ENCODE measurements at regions not wholly inside any gene's neighbourhood (a gene's known extent, or its start where the extent isn't known, plus 50 kb on each side); places are given as distances from the start of the nearest gene placed in this dataset.

- TF ChIP-seq CTCF (IDR thresholded peaks at IDR 0.05; ENCODE audit: poor library complexity, severe bottlenecking) (no peak), EP300 (conservative IDR thresholded peaks at IDR 0.05; ENCODE audit: poor library complexity, severe bottlenecking) (no peak), TAF1 (IDR thresholded peaks at IDR 0.05; ENCODE audit: low read depth) (no peak), POLR2AphosphoS5 (IDR thresholded peaks at IDR 0.05) (no peak)
Measured at GRCh38 chr18:64409511-64409910, 260.6 kb upstream of the LINC00305 start.

All from neural cell (in vitro differentiated cells).